H9 (cell line): ENCODE measurements at regions not wholly inside any gene's neighbourhood (a gene's known extent, or its start where the extent isn't known, plus 50 kb on each side); places are given as distances from the start of the nearest gene placed in this dataset.

Experiments
- DNase-seq: peaks from one replicate; pipeline ENCODE4 v3.0.0-alpha.2; 2017
- H2AFZ ChIP-seq: one replicate; pipeline ENCODE4 v1.6.1; 2013; ENCODE audit warnings: mild to moderate bottlenecking, low read length, control low read depth, moderate library complexity
- H2AK5ac ChIP-seq: 2 replicates; pipeline ENCODE4 v1.6.1; 2013; ENCODE audit warnings: low read length, control low read depth, mixed read lengths; ENCODE audit not compliant: insufficient read length
- H2BK120ac ChIP-seq: one replicate; pipeline ENCODE4 v1.6.1; 2013; ENCODE audit warnings: low read depth, mild to moderate bottlenecking, low read length, control low read depth, inconsistent platforms; ENCODE audit not compliant: poor library complexity, severe bottlenecking
- H2BK12ac ChIP-seq: 2 replicates; pipeline ENCODE4 v1.6.1; 2013; ENCODE audit warnings: low read length, control low read depth, mixed read lengths, low read depth; ENCODE audit not compliant: insufficient read length
- H2BK15ac ChIP-seq: 2 replicates; pipeline ENCODE4 v1.6.1; 2013; ENCODE audit warnings: low read depth, low read length, control low read depth
- H2BK20ac ChIP-seq: one replicate; pipeline ENCODE4 v1.6.1; 2013; ENCODE audit warnings: low read depth, mild to moderate bottlenecking, low read length, control low read depth, inconsistent platforms; ENCODE audit not compliant: poor library complexity, severe bottlenecking
- H2BK5ac ChIP-seq: 2 replicates; pipeline ENCODE4 v1.6.1; 2013; ENCODE audit warnings: low read length, control low read depth, mixed read lengths; ENCODE audit not compliant: insufficient read length
- H3K14ac ChIP-seq: 2 replicates; pipeline ENCODE4 v1.6.1; 2013; ENCODE audit warnings: low read length, control low read depth; ENCODE audit not compliant: insufficient read depth
- H3K18ac ChIP-seq: 2 replicates; pipeline ENCODE4 v1.6.1; 2013; ENCODE audit warnings: low read depth, mild to moderate bottlenecking, mixed read lengths, low read length, control low read depth; ENCODE audit not compliant: insufficient read length
- H3K23ac ChIP-seq: 2 replicates; pipeline ENCODE4 v1.6.1; 2013; ENCODE audit warnings: low read length, control low read depth, mixed read lengths, low read depth; ENCODE audit not compliant: insufficient read length
- H3K23me2 ChIP-seq: 2 replicates; pipeline ENCODE4 v1.6.1; 2013; ENCODE audit warnings: low read depth, mild to moderate bottlenecking, mixed read lengths, low read length, control low read depth; ENCODE audit not compliant: insufficient read length, poor library complexity, severe bottlenecking
- H3K27ac ChIP-seq: 2 replicates; pipeline ENCODE4 v1.5.1; 2013; ENCODE audit warnings: low read length, control low read depth, mixed read lengths, low read depth; ENCODE audit not compliant: insufficient read length
- H3K27me3 ChIP-seq: 2 replicates; pipeline ENCODE4 v1.6.1; 2013; ENCODE audit warnings: low read length, control low read depth, inconsistent platforms; ENCODE audit not compliant: insufficient read depth
- H3K4ac ChIP-seq: 2 replicates; pipeline ENCODE4 v1.6.1; 2013; ENCODE audit warnings: low read depth, mild to moderate bottlenecking, control low read depth, inconsistent platforms, low read length, moderate library complexity
- H3K4me1 ChIP-seq: 2 replicates; pipeline ENCODE4 v1.6.1; 2013; ENCODE audit warnings: low read length, control low read depth, inconsistent platforms; ENCODE audit not compliant: insufficient read depth
- H3K4me2 ChIP-seq: 2 replicates; pipeline ENCODE4 v1.6.1; 2013; ENCODE audit warnings: low read length, control low read depth, mixed read lengths; ENCODE audit not compliant: insufficient read length, insufficient read depth
- H3K56ac ChIP-seq: 2 replicates; pipeline ENCODE4 v1.6.1; 2013; ENCODE audit warnings: low read depth, mild to moderate bottlenecking, mixed read lengths, low read length, control low read depth; ENCODE audit not compliant: insufficient read length
- H3K79me1 ChIP-seq: 2 replicates; pipeline ENCODE4 v1.6.1; 2013; ENCODE audit warnings: low read depth, mild to moderate bottlenecking, moderate library complexity, low read length, control low read depth, inconsistent platforms; ENCODE audit not compliant: insufficient read depth, poor library complexity, severe bottlenecking
- H3K79me2 ChIP-seq: 2 replicates; pipeline ENCODE4 v1.6.1; 2013; ENCODE audit warnings: low read length, control low read depth, inconsistent platforms; ENCODE audit not compliant: insufficient read depth
- H3K9ac ChIP-seq: 2 replicates; pipeline ENCODE4 v1.6.1; 2013; ENCODE audit warnings: low read length, control low read depth, mixed read lengths; ENCODE audit not compliant: insufficient read length; ENCODE audit errors: extremely low read depth
- H3K9me3 ChIP-seq: one replicate; pipeline ENCODE4 v1.6.1; 2013; ENCODE audit warnings: low read depth, low read length, inconsistent platforms; ENCODE audit not compliant: control insufficient read depth
- H3T11ph ChIP-seq: one replicate; pipeline ENCODE4 v1.6.1; 2013; ENCODE audit warnings: mild to moderate bottlenecking, low read length, control low read depth, inconsistent platforms
- H4K20me1 ChIP-seq: one replicate; pipeline ENCODE4 v1.6.1; 2013; ENCODE audit not compliant: control insufficient read depth, insufficient read length, insufficient read depth
- H4K5ac ChIP-seq: 2 replicates; pipeline ENCODE4 v1.6.1; 2013; ENCODE audit warnings: low read depth, mild to moderate bottlenecking, mixed read lengths, low read length, control low read depth; ENCODE audit not compliant: insufficient read length
- H4K8ac ChIP-seq: replicated peaks from 2 replicates; pipeline ENCODE4 v1.6.1; 2013; ENCODE audit warnings: low read length, control low read depth, mixed read lengths, low read depth; ENCODE audit not compliant: insufficient read length
- H4K91ac ChIP-seq: 2 replicates; pipeline ENCODE4 v1.6.1; 2013; ENCODE audit warnings: low read depth, mild to moderate bottlenecking, moderate library complexity, mixed read lengths, low read length, control low read depth; ENCODE audit not compliant: insufficient read length
- H3K27ac Mint-ChIP-seq, 3 experiments: 2 replicates in 2 of 3; 3 replicates in 1 of 3; pipeline ENCODE4 v1.8.0; 2020 to 2021; ENCODE audit warnings: mixed read lengths in 3 of 3, mild to moderate bottlenecking in 1 of 3, moderate library complexity in 1 of 3
- H3K27me3 Mint-ChIP-seq: 2 replicates; pipeline ENCODE4 v1.8.0; 2021; ENCODE audit warnings: low read depth, mild to moderate bottlenecking, moderate library complexity, mixed read lengths
- H3K36me3 Mint-ChIP-seq, 3 experiments: 2 replicates in 2 of 3; 3 replicates in 1 of 3; pipeline ENCODE4 v1.8.0; 2020 to 2021; ENCODE audit warnings: low read depth in 3 of 3, mixed read lengths in 3 of 3; ENCODE audit not compliant: insufficient read depth in 1 of 3
- H3K4me1 Mint-ChIP-seq, 2 experiments: 2 replicates each; pipeline ENCODE4 v1.8.0; 2020; ENCODE audit warnings: mixed read lengths in 2 of 2
- H3K4me3 Mint-ChIP-seq, 2 experiments: 2 replicates in 1 of 2; 3 replicates in 1 of 2; pipeline ENCODE4 v1.8.0; 2020 to 2021; ENCODE audit warnings: mild to moderate bottlenecking in 2 of 2, mixed read lengths in 2 of 2, moderate library complexity in 1 of 2
- H3K9me3 Mint-ChIP-seq, 2 experiments: 2 replicates in 1 of 2; 3 replicates in 1 of 2; pipeline ENCODE4 v1.8.0; 2020; ENCODE audit warnings: mild to moderate bottlenecking in 2 of 2, mixed read lengths in 2 of 2, moderate library complexity in 1 of 2
- WGBS: extraction: QIAGEN DNeasy Blood & Tissue Kit; methylation state at CpG from one replicate; pipeline ENCODE4 v1.1.7; 2013; ENCODE audit warnings: missing lambda C conversion rate, low lambda C conversion rate, mixed read lengths; ENCODE audit not compliant: insufficient read length; ENCODE audit errors: extremely low coverage; 5-methylcytosine and 5-hydroxymethylcytosine counted together
- TF ChIP-seq, protein P1 (sequence below): fragments of 200-600 bp; sonication (generic); conservative IDR thresholded peaks from 3 replicates; pipeline ENCODE4 v1.8.0; 2021; ENCODE audit warnings: antibody characterized with exemption, mild to moderate bottlenecking

DNA sequence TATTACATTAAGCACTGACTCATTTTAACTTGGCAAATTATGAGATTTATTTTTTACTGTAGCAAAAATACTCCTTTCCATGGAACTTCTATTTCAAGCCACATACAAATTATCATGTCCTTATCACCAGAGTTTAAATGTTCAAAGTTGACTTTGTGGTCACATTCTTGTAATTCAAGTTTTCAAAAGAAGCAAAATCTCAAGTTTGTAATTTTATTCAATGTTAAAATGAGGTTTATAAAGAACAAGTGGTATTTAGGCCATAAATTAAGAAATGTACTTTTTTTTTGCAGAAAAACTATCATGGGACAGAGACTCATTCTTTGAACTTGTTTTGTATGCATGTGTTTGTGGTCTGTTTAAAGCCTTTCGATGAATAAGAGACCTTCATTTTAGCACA lies 811.5 kb downstream of the TENT5A start:
- Mint-ChIP-seq H3K4me1 (no peaks in the 10 kb centered on the region), H3K36me3 (peaks cover 0 to 8% (median 2%) of the 10 kb centered on the region in 3 experiments; a peak in 4 of 7 replicates), H3K27ac (no peak overlapping the region), H3K4me3 (no peak overlapping the region), H3K9me3 (peaks cover 5 to 12% of the 10 kb centered on the region in 2 experiments; a peak in 3 of 5 replicates), H3K27me3 (no peaks in the 10 kb centered on the region)
- H3K56ac ChIP-seq = no peak overlapping the region
- no peak overlapping the region for H4K8ac ChIP-seq
- no peaks in the 10 kb centered on the region for H3K79me2 ChIP-seq
- no peak overlapping the region for H4K5ac ChIP-seq
- H3K4me1 ChIP-seq = no peaks in the 10 kb centered on the region
- H4K91ac ChIP-seq = no peak overlapping the region
- H3K18ac ChIP-seq = no peak overlapping the region
- H3K4me2 ChIP-seq = no peak overlapping the region
- H2AK5ac ChIP-seq = no peak overlapping the region
- H3K9me3 ChIP-seq = no peaks in the 10 kb centered on the region
- no peaks in the 10 kb centered on the region for H4K20me1 ChIP-seq
- no peak overlapping the region for H2BK15ac ChIP-seq
- no peak overlapping the region for H3K4ac ChIP-seq
- no peaks in the 10 kb centered on the region for H3K23me2 ChIP-seq
- no peak for DNase-seq
- H3K79me1 ChIP-seq = no peaks in the 10 kb centered on the region
- no peak overlapping the region for H2BK20ac ChIP-seq
- H3K23ac ChIP-seq = no peak overlapping the region
- H3K27ac ChIP-seq = no peak overlapping the region
- H3K14ac ChIP-seq = no peak overlapping the region
- H2AFZ ChIP-seq = no peak overlapping the region
- no peak overlapping the region for H2BK5ac ChIP-seq
- H2BK12ac ChIP-seq = no peak overlapping the region
- no peak overlapping the region for H2BK120ac ChIP-seq
- WGBS = no CpG with 5 or more reads among the region's 1 CpG
- H3K27me3 ChIP-seq = no peaks in the 10 kb centered on the region
- no peak overlapping the region for H3K9ac ChIP-seq
- TF ChIP-seq, protein P1, sequence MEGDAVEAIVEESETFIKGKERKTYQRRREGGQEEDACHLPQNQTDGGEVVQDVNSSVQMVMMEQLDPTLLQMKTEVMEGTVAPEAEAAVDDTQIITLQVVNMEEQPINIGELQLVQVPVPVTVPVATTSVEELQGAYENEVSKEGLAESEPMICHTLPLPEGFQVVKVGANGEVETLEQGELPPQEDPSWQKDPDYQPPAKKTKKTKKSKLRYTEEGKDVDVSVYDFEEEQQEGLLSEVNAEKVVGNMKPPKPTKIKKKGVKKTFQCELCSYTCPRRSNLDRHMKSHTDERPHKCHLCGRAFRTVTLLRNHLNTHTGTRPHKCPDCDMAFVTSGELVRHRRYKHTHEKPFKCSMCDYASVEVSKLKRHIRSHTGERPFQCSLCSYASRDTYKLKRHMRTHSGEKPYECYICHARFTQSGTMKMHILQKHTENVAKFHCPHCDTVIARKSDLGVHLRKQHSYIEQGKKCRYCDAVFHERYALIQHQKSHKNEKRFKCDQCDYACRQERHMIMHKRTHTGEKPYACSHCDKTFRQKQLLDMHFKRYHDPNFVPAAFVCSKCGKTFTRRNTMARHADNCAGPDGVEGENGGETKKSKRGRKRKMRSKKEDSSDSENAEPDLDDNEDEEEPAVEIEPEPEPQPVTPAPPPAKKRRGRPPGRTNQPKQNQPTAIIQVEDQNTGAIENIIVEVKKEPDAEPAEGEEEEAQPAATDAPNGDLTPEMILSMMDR = no peak
- no peak overlapping the region for H3T11ph ChIP-seq
